ENCODE measurements at regions not wholly inside any gene's neighbourhood (a gene's known extent, or its start where the extent isn't known, plus 50 kb on each side); places are given as distances from the start of the nearest gene placed in this dataset.

GRCh38 chr1:240001177-240001740, 90.4 kb upstream of the FMN2 start:
- TF ChIP-seq EZH2 (optimal IDR thresholded peaks at IDR 0.05; ENCODE audit: low read depth, low read length) (no peak), EZH2phosphoT487 (IDR thresholded peaks at IDR 0.05; ENCODE audit: low read length) (no peak)
- TF ChIP-seq, protein P1, sequence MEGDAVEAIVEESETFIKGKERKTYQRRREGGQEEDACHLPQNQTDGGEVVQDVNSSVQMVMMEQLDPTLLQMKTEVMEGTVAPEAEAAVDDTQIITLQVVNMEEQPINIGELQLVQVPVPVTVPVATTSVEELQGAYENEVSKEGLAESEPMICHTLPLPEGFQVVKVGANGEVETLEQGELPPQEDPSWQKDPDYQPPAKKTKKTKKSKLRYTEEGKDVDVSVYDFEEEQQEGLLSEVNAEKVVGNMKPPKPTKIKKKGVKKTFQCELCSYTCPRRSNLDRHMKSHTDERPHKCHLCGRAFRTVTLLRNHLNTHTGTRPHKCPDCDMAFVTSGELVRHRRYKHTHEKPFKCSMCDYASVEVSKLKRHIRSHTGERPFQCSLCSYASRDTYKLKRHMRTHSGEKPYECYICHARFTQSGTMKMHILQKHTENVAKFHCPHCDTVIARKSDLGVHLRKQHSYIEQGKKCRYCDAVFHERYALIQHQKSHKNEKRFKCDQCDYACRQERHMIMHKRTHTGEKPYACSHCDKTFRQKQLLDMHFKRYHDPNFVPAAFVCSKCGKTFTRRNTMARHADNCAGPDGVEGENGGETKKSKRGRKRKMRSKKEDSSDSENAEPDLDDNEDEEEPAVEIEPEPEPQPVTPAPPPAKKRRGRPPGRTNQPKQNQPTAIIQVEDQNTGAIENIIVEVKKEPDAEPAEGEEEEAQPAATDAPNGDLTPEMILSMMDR (IDR thresholded peaks at IDR 0.05; ENCODE audit: low read length) = no peak
